ENCODE measurements at regions not wholly inside any gene's neighbourhood (a gene's known extent, or its start where the extent isn't known, plus 50 kb on each side); places are given as distances from the start of the nearest gene placed in this dataset.

- POLR2A ChIA-PET, result no interaction called here
- no peaks in the 10 kb centered on the region for H3K27me3 ChIP-seq (ENCODE audit: control insufficient read depth in 2 of 2, insufficient read depth in 2 of 2, low read length in 2 of 2)
Measured at GRCh38 chr2:156001851-156002250, 330.7 kb downstream of the NR4A2 start.

More at GRCh38 chr2:156001851-156002250, 330.7 kb downstream of the NR4A2 start:
- Histone ChIP-seq H3K9ac (replicated peaks; ENCODE audit: extremely low read depth, insufficient read depth, low read length) (no peak overlapping the region), H2AFZ (ENCODE audit: low read depth, low read length) (no peak overlapping the region), H3K27ac (ENCODE audit: insufficient read depth, low read depth, low read length) (no peak overlapping the region), H3K4me1 (ENCODE audit: control insufficient read depth, extremely low read depth, insufficient read depth, low read length) (no peaks in the 10 kb centered on the region), H3K9me3 (replicated peaks; ENCODE audit: control insufficient read depth, insufficient read depth, low read length) (no peaks in the 10 kb centered on the region), H3K79me2 (ENCODE audit: control insufficient read depth, insufficient read depth, low read length) (no peaks in the 10 kb centered on the region), H3K36me3 (ENCODE audit: control insufficient read depth in 2 of 2, extremely low read depth in 1 of 2, insufficient read depth in 2 of 2, low read length in 2 of 2) (no peaks in the 10 kb centered on the region), H3K9me1 (replicated peaks; ENCODE audit: control insufficient read depth, extremely low read depth, insufficient read depth, low read length) (no peaks in the 10 kb centered on the region), H3K4me2 (ENCODE audit: insufficient read depth, low read length) (no peak overlapping the region), H4K20me1 (replicated peaks; ENCODE audit: control insufficient read depth, extremely low read depth, insufficient read depth, low read length) (no peaks in the 10 kb centered on the region), H3K4me3 (replicated peaks in 1 of 3; ENCODE audit: insufficient read depth in 1 of 3, low read depth in 1 of 3, low read length in 3 of 3) (no peak overlapping the region)
- dilution Hi-C loops (cut with MboI; ENCODE audit: extremely low pct_ligation_motif_present, low sequenced_read_pairs) (no loop called here), intact Hi-C loops (cut with micrococcal nuclease) (no loop called here)
- no peak for TF ChIP-seq POLR2A (IDR thresholded peaks at IDR 0.05; ENCODE audit: low read depth, low read length)
- no peak for TF ChIP-seq CTCF (IDR thresholded peaks at IDR 0.05; ENCODE audit: extremely low read depth in 1 of 2, insufficient read depth in 1 of 2, low read depth in 1 of 2, low read length in 2 of 2)
- TF ChIP-seq EZH2 (IDR thresholded peaks at IDR 0.05; ENCODE audit: borderline replicate concordance, low read depth, low read length, severe bottlenecking), result no peak
- TF ChIP-seq MAX (IDR thresholded peaks at IDR 0.05; ENCODE audit: insufficient read depth, insufficient read length), result no peak
- TF ChIP-seq MYC (IDR thresholded peaks at IDR 0.05; ENCODE audit: low read depth, low read length), result no peak
- no peak for TF ChIP-seq JUN (IDR thresholded peaks at IDR 0.05; ENCODE audit: borderline replicate concordance, insufficient read depth, insufficient read length, low read depth)
- no peak for TF ChIP-seq GATA2 (IDR thresholded peaks at IDR 0.05; ENCODE audit: insufficient read depth, insufficient read length, low read depth, low read length)
- no peak for TF ChIP-seq FOS (IDR thresholded peaks at IDR 0.05; ENCODE audit: borderline replicate concordance, insufficient read depth, low read length)
- no peak for TF ChIP-seq POLR2AphosphoS5 (IDR thresholded peaks at IDR 0.05; ENCODE audit: insufficient read depth, low read depth, low read length)
- CTCF ChIA-PET, result no interaction called here
- no peak for FAIRE-seq
- no TSS peak for BruUV-seq (replicated peaks)
- no peak for DNase-seq (ENCODE audit: low read depth, low spot score)
